Mucosa of descending colon (tissue), 3 donors: ENCODE measurements at regions not wholly inside any gene's neighbourhood (a gene's known extent, or its start where the extent isn't known, plus 50 kb on each side); places are given as distances from the start of the nearest gene placed in this dataset.

Experiments
- ATAC-seq: fragments of 200-7000 bp; cut with Tn5 transposase; one replicate; pipeline ENCODE4 v1.9.1; 2020; ENCODE audit warnings: mild to moderate bottlenecking, moderate library complexity
- DNase-seq, 3 donors: peaks; one replicate each; pipeline ENCODE4 v3.0.0-alpha.2; 2020
- H3K36me3 ChIP-seq: fragments of 200-600 bp; one replicate; pipeline ENCODE4 v1.8.0; 2021; ENCODE audit warnings: low read depth, mild to moderate bottlenecking
- H3K4me1 ChIP-seq: fragments of 200-600 bp; one replicate; pipeline ENCODE4 v1.8.0; 2021; ENCODE audit warnings: low read depth, mild to moderate bottlenecking
- H3K4me3 ChIP-seq: fragments of 200-600 bp; one replicate; pipeline ENCODE4 v1.8.0; 2021; ENCODE audit warnings: mild to moderate bottlenecking
- H3K9me3 ChIP-seq: fragments of 200-600 bp; one replicate; pipeline ENCODE4 v1.8.0; 2021; ENCODE audit warnings: mild to moderate bottlenecking
- CTCF ChIP-seq: fragments of 200-600 bp; IDR thresholded peaks from one replicate; pipeline ENCODE4 v1.8.0; 2022; ENCODE audit warnings: antibody characterized with exemption, mild to moderate bottlenecking
- intact Hi-C, 2 donors: fragments of 100-400 bp; cut with DNase I in 1 of 2; cut with micrococcal nuclease in 1 of 2; formaldehyde crosslinking; loops; one replicate each; pipeline versions ENCODE4 v1.11.0 to v1.11.1; 2022; cut with DNase I, micrococcal nuclease
- donor health status: DM: no; HTN: no; CAD: no; lungs with moderate emphysema.
- donor health status: DM: no; HTN: no; CAD: no.
- donor health status: DM: no; HTN: yes; CAD: no.

- TF ChIP-seq CTCF = no peak
- H3K4me3 ChIP-seq = no peak overlapping the region
- no peaks in the 10 kb centered on the region for H3K36me3 ChIP-seq
- intact Hi-C loops = no loop called here
- no peaks in the 10 kb centered on the region for H3K9me3 ChIP-seq
- DNase-seq = no peak
- no peaks in the 10 kb centered on the region for H3K4me1 ChIP-seq
- ATAC-seq = no peak
These were observed 77.9 kb upstream of the PHLPP1 start for GRCh38 chr18:62637403-62637802.

- Histone ChIP-seq H3K36me3 (no peaks in the 10 kb centered on the region), H3K9me3 (no peaks in the 10 kb centered on the region), H3K4me3 (no peak overlapping the region), H3K4me1 (no peaks in the 10 kb centered on the region)
- peak in 2 of 3 donors; percentile 62 to 75 for DNase-seq
- ATAC-seq = peak; percentile 67
- intact Hi-C loops = no loop called here
- peak; percentile 31 for TF ChIP-seq CTCF
These were observed 77.3 kb upstream of the PHLPP1 start for GRCh38 chr18:62637807-62638687.

GRCh38 chr18:62643181-62643580 lies 72.2 kb upstream of the PHLPP1 start:
- TF ChIP-seq CTCF = no peak
- no peaks in the 10 kb centered on the region for H3K36me3 ChIP-seq

GRCh38 chr18:62644773-62645172 lies 70.6 kb upstream of the PHLPP1 start:
- intact Hi-C loops = no loop called here
- no peak for DNase-seq
- H3K36me3 ChIP-seq = no peaks in the 10 kb centered on the region

More at GRCh38 chr18:62643181-62643580, 72.2 kb upstream of the PHLPP1 start:
- Histone ChIP-seq H3K9me3 (no peaks in the 10 kb centered on the region), H3K4me3 (no peak overlapping the region), H3K4me1 (no peaks in the 10 kb centered on the region)
- ATAC-seq (no peak), DNase-seq (no peak)
- intact Hi-C loops = no loop called here

GRCh38 chr18:62647179-62647578 lies 68.2 kb upstream of the PHLPP1 start:
- H3K4me1 ChIP-seq = no peaks in the 10 kb centered on the region
- no peaks in the 10 kb centered on the region for H3K9me3 ChIP-seq
- TF ChIP-seq CTCF = no peak
- intact Hi-C loops = no loop called here
- ATAC-seq = no peak
- H3K36me3 ChIP-seq = no peaks in the 10 kb centered on the region
- no peak overlapping the region for H3K4me3 ChIP-seq
- no peak for DNase-seq

More at GRCh38 chr18:62644773-62645172, 70.6 kb upstream of the PHLPP1 start:
- no peak for ATAC-seq
- Histone ChIP-seq H3K9me3 (no peaks in the 10 kb centered on the region), H3K4me1 (no peaks in the 10 kb centered on the region), H3K4me3 (no peak overlapping the region)
- no peak for TF ChIP-seq CTCF
